GM21619 (cell line): ENCODE measurements at regions not wholly inside any gene's neighbourhood (a gene's known extent, or its start where the extent isn't known, plus 50 kb on each side); places are given as distances from the start of the nearest gene placed in this dataset.
"Not testable (repeated sequence)": the region's sequence is repeated elsewhere in the genome, so short reads cannot be mapped to it uniquely, and the experiment has no call there.

ENCODE experiments used
- ATAC-seq: cut with Tn5 transposase; IDR thresholded peaks from one replicate; pipeline ENCODE4 v1.9.1; 2021; ENCODE audit not compliant: unreplicated experiment

DNA sequence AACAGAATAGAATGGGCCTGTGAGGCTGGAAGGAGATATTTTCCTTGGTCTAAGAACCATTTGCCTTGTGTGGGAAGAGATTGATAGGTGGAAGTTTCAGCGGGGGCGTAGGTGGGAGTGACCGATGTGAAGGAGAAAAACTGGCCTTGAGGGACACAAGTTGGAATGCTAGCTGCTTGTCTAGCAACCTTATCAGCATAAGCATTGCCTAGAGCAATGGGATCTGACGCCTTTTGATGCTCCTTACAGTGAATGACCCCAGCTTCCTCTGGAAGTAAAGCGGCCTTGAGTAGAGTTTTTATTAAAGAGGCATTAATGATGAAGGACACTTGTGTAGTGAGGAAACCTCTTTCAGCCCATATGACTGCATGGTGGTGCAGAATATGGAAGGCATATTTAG lies 843.8 kb upstream of the ANO3 start:
- not testable (repeated sequence) for ATAC-seq

DNA sequence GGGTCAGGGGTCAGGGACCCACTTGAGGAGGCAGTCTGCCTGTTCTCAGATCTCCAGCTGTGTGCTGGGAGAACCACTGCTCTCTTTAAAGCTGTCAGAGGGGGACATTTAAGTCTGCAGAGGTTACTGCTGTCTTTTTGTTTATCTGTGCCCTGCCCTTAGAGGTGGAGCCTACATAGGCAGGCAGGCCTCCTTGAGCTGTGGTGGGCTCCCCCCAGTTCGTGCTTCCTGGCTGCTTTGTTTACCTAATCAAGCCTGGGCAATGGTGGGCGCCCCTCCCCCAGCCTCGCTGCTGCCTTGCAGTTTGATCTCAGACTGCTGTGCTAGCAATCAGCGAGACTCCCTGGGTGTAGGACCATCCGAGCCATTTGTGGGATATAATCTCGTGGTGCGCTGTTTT lies 830.5 kb upstream of the ANO3 start:
- not testable (repeated sequence) for ATAC-seq

DNA sequence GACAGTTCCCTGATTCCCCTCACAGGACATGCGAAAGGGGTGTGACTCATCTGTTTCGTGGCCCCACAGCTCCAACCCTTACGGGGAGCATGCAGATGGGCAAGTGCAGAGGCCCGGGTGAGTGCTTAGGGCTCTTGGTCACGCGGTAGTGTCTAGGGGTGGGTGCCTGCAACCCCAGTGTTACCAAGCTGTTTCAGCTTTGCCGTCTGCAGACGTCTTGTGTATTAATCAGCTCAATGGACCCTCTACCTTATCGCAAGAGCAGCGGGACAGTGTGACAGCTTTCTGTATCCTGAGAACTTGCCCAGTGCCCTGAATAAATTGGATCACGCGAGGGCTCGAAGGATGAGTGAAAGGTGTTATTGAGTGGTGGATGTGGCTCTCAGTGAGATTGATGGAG lies 816.4 kb upstream of the ANO3 start:
- ATAC-seq = no peak

DNA sequence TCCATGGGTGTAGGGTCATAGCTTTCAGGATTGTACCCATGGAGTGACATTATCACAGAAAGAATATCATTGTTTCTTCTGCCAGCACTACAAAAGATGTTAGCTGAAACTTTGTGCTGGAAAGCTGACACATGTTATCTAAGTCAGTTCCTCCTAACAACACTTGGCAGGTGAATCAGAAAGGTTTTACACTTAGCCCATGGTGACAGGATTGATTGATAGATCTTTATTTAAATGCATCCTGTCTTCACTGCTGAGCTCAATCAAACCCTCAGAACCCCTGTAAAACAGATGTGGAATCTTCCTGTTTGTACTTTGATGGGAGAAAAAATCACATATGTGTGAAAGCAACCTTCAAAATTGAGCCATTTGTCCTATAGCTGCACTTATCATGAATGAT lies 811.5 kb upstream of the ANO3 start:
- ATAC-seq = no peak

DNA sequence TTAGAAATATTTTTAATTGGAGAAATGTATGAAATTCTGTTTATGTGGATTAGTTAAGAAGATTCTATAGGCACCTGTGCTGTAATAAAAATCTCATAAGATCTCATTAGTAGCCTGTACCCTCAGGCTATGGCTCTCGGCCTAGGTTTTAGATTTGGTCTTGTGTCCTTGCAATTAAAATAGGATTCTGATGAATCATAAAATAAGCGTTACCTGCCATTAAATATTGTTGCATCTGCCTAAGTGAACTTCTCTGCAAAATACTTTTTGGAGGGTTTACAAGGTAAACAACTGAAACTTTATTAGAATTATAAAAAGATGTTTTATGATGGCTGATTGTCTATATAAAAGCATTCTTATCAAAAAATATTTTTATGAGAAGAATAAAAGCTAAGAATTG lies 804.1 kb upstream of the ANO3 start:
- ATAC-seq = no peak

DNA sequence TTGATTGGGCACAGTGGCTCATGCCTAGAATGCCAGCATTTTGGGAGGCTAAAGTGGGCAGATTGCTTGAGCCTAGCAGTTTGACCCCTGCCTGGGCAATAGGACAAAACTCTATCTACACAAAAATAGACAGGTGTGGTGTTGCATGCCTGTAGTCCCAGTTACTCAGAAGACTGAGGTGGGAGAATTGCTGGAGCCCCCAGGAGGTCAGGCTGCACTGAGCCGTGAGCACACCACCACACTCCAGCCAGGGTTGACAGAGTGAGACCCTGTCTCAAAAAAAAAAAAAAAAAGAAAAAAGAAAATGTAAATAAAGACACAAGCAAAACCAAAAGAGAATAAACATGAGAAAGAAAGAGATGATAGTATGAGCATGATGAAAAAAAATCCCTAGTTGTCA lies 802.4 kb upstream of the ANO3 start:
- no peak for ATAC-seq

DNA sequence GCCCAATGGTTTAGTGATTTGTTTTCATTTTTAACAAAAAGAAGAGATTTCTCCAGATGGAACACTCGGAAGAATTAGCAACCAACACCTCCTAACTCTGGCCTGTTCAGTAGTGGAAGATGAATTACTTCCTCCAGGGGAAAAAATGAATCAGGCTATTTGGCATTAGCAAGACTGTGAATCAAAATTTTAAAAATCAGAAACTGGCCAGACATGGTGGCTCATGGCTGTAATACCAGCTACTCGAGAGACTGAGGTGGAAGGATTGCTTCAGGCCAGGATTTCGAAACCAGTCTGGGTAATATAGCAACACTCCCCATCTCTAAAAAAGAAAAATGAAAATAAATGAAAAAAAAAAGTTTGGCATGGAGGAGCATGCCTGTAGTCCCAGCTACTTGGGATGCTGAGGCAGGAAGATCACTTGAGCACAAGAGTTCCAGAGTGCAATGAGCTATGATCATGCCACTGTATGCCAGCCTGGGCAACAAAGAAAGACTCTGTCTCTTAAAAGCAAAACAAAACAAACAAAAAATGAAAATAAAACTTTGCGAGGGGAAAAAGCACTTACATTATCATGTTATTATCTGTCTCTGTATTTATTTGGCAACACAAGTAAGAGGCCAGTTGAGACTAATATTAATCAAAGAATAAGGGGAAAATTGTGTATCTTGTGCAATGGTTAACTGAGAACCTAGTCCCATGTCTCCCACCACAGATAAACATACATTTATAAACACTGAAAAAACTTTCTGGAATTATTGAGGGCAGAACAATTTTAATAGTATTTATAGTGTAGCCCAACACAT lies 796.3 kb upstream of the ANO3 start:
- no peak for ATAC-seq

DNA sequence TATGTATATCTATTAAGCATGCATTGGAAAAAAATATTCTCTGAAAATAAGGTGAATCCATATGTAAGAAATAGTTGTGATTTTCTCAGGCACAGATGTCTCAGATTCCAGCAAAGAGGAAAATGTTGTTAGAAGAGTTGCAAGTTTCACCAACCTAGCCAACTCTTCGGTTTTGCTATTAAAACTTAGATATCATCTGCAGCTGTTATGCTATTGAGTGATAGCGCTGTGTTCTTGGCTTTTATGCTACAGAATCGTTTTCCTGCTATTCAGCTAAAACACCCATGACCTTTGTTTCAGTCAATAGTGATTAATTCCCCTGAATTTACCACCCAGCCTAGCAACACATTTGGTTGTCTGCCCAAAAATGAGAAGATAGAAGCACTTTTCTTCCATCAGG lies 795.6 kb upstream of the ANO3 start:
- no peak for ATAC-seq

DNA sequence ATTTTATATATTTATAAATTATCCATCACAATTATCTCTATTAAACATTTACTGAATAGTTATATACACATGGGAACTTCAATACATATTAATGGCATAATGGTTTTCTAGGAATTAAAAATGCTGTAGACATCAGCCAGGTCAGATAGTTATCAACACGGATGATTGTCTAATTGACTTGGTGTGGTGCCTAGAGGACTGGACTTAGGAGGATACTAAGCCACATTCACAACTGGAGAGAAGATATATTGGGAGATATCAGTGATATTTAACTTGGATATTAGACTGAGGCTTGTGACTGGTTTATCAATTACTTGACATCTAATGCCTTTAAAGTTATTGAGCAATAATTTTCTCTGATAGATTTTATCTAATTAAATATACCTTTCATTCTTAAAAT lies 794.5 kb upstream of the ANO3 start:
- ATAC-seq = no peak

DNA sequence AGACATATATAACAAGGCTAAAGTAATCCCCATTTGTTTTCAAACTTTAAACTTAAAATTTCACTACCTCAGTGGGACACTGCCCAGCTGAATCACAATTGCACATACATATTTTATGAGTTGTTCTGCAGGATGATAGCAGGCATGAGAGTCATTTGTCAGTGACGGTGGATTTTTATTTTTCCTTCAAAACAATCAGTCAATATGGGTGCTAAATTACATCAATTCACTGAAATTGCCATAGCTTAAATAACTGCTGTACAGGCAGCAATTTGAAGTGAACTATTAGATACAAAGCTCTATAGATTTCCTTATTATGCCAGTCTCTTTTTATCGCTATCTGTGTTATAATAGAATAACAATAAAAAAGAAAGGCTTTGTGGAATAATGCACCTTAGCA lies 784.6 kb upstream of the ANO3 start:
- ATAC-seq = no peak

DNA sequence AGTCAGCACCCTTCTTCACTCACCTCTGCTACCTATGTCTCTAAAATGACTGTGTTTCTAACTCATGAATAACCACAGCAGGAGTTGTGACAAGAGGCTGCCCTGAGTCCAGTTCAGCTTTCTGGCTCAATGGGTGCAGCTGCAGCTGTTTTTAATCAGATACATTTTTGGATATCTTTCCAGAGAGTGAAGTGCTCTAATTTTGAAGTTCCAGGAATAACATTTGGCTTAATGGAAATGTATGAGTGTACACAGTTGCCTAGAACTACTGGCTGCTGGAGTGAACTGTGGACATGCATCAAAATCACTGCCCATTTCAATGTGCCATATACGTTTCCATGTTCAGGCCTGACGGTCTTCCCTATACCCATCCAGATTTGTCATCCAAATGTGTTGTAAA lies 769.5 kb upstream of the ANO3 start:
- ATAC-seq = no peak

DNA sequence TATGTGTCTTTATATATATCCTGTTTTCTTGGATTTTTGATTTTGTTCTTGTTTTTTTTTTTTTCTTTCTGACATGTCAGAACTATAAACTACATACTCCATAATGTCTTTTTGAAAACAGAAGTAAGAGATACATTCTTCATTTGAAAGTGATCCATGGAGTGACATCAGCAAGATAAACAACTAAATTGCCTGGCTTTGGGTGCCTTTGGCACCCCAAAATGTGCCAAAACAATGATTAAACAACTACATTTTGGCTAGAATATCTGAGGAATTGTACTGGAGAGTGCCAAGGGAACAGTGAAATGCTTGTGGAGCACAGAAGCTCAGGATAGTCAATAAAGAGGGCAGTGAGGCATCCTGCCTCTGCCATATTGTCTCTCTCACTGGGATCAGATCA lies 766.1 kb upstream of the ANO3 start:
- ATAC-seq = no peak

DNA sequence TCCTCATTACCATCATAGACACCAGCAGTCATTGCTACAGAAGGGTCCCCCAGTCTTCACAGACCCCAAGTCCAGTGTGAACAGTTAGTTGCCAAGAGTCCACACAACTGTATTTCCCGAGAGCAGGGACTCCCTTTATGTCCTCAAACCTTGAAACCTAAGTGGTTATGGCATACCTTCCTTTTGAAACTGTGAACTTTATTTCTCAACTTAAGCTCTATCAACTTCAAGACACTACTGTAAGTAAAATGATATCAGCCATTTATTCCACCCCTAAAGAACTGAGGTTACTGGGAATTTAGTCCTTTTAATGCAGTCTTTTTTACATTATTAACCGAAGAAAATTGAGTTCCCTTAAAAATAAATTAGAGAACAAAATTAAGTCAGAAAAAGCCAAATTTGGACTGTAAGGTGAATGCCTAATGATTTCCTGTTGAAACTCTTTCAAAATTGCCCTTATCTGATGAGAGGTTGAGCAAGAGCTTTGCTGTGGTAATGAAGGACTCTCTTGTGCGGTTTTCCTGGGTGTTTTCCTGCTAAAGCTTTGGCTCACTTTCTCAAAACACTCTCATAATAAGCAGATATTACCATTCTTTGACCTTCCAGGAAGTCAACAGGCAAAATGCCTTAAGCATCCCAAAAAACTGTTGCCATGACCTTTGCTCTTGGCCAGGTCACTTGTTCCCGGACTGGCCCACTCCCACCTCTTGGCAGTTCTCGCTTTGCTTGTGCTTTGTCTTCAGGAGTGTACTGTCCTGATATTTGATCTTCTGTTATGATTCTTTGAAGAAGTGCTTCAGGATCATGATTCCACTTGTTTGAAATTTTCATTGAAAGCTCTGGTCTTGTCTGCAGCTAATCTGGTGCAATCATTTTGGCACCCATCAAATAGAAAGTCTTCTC lies 765.4 kb upstream of the ANO3 start:
- no peak for ATAC-seq

DNA sequence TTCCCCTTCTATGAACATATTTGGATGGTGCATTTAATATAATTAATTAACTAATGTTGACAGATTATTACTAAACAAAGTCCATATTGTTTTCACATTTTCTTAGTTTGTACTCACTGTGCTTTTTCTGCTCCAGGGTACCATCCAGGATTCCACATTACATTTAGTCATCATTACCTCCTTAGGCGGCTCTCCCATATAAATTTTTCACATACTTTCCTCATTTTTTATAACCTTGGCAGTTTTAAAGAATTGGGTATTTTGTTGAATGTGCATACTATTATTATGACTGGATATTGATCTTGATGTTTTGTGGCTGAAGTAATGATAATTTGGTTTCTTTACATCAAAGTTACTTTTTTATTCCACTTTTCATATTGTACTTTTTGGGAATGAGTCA lies 755.6 kb upstream of the ANO3 start:
- no peak for ATAC-seq

DNA sequence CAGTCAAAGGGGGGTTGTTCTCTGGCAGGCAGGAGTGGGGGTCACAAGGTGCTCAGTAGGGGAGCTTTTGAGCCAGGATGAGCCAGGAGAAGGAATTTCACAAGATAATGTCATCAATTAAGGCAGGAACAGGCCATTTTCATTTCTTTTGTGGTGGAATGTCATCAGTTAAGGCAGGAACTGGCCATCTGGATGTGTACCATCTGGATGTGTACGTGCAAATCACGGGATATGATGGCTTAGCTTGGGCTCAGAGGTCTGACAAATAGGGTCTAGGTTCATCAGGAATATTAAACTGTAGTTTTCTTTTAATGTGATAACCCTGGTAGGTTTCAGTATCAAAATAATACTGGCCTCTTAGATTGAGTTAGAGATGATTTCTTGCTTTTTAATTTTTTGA lies 752.4 kb upstream of the ANO3 start:
- not testable (repeated sequence) for ATAC-seq

DNA sequence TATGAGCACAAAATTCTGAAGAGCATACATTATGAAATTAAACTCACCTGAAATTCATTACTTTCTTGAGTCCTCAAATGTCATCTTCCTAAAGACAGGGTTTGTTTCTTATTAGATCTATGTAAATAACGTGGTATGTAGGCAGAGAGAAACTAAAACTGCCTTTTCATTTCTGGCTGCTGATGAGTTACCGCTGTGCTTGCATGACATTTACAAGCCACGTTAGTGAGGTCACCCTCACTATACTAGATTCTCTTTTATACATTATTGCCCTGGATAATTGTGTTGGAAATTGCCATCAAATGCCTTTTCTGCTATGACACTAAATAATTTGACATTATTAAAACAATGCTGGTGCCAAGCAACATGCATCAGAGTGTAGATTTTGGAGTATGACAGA lies 748.3 kb upstream of the ANO3 start:
- no peak for ATAC-seq

DNA sequence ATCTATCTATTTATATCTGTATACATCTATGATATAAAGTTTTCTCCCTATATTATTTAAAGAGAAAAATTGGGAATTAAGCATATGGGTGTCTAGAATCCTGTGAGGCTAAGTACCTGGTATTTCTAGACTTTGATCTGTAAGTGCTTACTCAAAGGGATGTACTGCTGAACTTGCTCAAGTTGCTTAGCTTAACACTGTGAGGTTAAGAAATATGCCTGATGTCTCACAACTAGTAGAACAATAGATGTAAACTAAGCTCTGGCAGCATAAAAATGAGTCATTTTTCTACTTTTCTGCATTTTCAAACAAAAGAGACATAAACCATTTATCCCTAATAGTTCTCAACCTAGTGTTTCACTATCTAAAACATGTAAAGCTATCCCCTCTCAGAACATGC lies 744.4 kb upstream of the ANO3 start:
- no peak for ATAC-seq

DNA sequence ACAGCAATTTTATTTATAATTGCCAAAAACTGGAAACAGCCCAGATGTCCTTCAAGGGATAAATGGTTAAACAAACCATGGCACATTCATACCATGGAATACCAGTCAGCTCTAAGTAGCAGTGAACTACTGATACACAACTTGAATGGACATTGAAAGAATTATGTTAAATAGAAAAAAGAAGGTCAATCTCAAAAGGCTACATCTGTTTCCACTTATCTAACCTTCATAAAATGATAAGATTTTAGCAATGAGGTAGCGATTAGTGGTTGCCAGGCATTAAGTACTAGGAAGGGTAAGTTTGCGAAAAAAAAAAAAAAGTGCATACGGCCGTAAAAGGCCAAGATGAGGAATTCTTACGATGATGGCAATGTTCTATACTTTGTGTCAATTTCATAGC lies 738.7 kb upstream of the ANO3 start:
- no peak for ATAC-seq

DNA sequence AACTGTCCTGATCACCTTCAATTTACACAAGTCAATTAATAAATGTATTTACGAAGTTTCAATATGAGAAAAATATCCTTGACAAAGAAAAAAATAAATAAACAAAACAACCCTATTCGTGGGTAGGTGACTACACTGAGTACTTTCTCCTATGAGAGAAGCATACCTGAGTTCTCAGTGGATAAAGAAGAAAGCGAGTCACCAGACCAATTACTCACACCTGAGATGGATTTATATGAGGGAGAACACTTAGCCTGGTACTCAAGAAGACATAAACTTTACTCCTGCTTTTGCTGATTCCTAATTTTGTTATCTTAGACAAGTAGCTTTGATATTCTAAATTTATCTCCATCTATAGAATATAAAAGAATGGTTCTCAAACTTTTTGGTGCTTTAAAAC lies 735.2 kb upstream of the ANO3 start:
- no peak for ATAC-seq

DNA sequence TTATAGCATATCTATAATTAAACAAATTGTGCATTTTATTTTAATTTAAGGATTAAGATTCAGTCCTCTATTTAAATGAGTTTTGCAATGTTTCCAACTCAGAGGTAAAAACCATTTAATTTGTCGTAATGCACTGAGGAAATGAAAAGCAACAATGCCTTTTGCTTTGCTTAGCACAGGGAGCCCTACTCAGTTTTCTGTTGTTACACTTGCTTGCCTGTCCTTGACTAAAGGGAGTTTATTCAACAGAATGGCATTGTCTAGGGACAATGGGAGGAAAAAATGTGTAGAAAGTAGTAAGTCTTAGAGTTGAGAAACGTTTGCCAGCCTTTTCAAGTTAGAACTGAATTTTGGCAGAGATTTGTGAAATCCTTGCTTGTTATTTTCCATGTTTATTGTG lies 734.2 kb upstream of the ANO3 start:
- ATAC-seq = no peak

DNA sequence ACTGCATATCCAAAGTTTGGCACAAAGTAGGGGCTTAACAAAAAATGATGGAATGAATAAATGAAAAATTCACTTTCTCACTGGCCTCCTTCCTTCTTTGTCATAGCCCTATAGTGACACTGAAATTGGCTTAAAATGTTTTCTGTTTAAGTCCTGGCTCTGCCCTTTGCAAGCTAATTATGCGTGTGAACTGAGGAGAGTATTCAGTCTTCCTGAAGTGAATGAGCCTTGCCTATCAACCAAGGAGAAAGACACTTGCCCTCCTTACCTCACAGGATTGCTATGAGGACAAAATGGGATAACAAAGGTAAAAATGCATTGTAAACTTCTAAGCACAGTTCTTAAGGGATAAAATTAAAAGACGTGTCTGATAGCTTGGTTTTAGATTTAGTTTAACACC lies 729.8 kb upstream of the ANO3 start:
- ATAC-seq = no peak

DNA sequence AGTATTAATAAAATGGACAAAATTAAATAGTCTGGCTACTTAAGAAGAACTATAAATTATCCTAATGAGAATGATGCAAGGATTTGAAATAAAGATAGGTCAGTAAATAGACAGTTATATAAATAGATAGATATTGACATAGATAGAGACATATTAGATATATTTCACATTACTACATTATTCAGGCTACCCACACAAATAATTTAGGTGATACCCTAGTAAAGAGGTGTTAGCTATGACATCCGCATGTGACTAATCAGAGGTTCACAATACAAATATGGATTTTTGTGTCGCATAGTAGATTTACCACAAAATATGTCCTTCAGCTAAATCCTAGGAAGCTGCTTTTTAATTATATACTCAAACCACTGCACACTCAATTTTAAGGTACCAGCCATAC lies 729.0 kb upstream of the ANO3 start:
- ATAC-seq = no peak
